Erythroblast (primary cell): ENCODE measurements at regions not wholly inside any gene's neighbourhood (a gene's known extent, or its start where the extent isn't known, plus 50 kb on each side); places are given as distances from the start of the nearest gene placed in this dataset.

ENCODE experiments used
- DNase-seq, 2 experiments: peaks; one replicate each; lab custom pipeline; 2025; lab: John Stamatoyannopoulos, UW
- GATA1 ChIP-seq: IDR thresholded peaks from 2 replicates; pipeline ENCODE4 v1.6.1; 2011; ENCODE audit warnings: low read depth, mild to moderate bottlenecking, control low read depth, low read length, moderate library complexity
- POLR2A ChIP-seq: IDR thresholded peaks from 2 replicates; pipeline ENCODE4 v1.6.1; 2011; ENCODE audit warnings: mild to moderate bottlenecking, low read length

GRCh38 chr5:127228540-127229184 lies 61.9 kb upstream of the MEGF10 start:
- TF ChIP-seq GATA1 (no peak), POLR2A (no peak)
- peak; percentile 38 to 53 for DNase-seq

GRCh38 chr5:127229185-127229889 lies 61.3 kb upstream of the MEGF10 start:
- peak; percentile 72 to 77 for DNase-seq
- no peak for TF ChIP-seq POLR2A
- TF ChIP-seq GATA1 = no peak

- TF ChIP-seq POLR2A = no peak
- no peak for TF ChIP-seq GATA1
- DNase-seq = no peak
Observed at GRCh38 chr5:127231118-127231517, 59.5 kb upstream of the MEGF10 start.

- no peak for DNase-seq
- TF ChIP-seq POLR2A (no peak), GATA1 (no peak)
Observed at GRCh38 chr5:127233590-127233989, 57.0 kb upstream of the MEGF10 start.

- TF ChIP-seq GATA1 (no peak), POLR2A (no peak)
- DNase-seq = no peak
Observed at GRCh38 chr5:127235136-127235535, 55.5 kb upstream of the MEGF10 start.

GRCh38 chr5:127236254-127236653 lies 54.3 kb upstream of the MEGF10 start:
- no peak for DNase-seq
- TF ChIP-seq POLR2A = no peak
- no peak for TF ChIP-seq GATA1
